ENCODE measurements at regions not wholly inside any gene's neighbourhood (a gene's known extent, or its start where the extent isn't known, plus 50 kb on each side); places are given as distances from the start of the nearest gene placed in this dataset.

DNA sequence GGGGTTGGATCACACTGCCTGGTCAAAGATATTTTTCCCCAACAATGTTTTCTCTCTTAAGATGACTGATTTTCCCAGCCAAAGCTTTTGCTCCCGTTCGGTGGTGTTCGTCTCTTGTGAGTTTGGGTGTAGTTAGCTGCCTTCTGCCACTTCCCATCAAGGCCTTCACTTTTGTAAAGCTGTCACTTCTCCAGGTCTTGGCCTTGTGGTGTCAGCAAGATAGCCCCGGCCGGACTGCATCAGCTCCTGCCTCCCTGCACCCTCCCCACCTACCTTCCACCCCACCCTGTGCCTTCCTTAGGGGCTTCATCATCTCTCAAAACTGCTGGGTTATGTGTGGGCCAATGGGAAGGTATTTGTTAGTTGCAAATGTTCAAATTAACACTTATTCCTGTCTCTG is 228.9 kb downstream of the BCL11A start:
- Histone ChIP-seq H3K9me3 (ENCODE audit: low read length) (no peaks in the 10 kb centered on the region), H3F3A (ENCODE audit: insufficient read depth, low read length, poor library complexity, severe bottlenecking) (no peaks in the 10 kb centered on the region), H2AFZ (ENCODE audit: low read depth, low read length) (no peak overlapping the region), H3K4me2 (ENCODE audit: low read length) (no peak overlapping the region), H4K20me1 (ENCODE audit: insufficient read depth) (no peaks in the 10 kb centered on the region), H3K27ac (ENCODE audit: low read length) (no peak overlapping the region), H3K9ac (ENCODE audit: low read length) (no peak overlapping the region), H3K4me3 (ENCODE audit: low read length) (no peak overlapping the region), H3K36me3 (ENCODE audit: insufficient read depth, low read length) (no peaks in the 10 kb centered on the region), H3K79me2 (replicated peaks; ENCODE audit: insufficient read depth, low read length) (no peaks in the 10 kb centered on the region), H3K27me3 (ENCODE audit: insufficient read depth, low read depth, low read length) (no peaks in the 10 kb centered on the region), H3K9me2 (ENCODE audit: insufficient read depth, low read length) (no peaks in the 10 kb centered on the region)
- TF ChIP-seq EP300 (conservative IDR thresholded peaks at IDR 0.05; ENCODE audit: poor library complexity, severe bottlenecking) = no peak
- TF ChIP-seq, protein P1, sequence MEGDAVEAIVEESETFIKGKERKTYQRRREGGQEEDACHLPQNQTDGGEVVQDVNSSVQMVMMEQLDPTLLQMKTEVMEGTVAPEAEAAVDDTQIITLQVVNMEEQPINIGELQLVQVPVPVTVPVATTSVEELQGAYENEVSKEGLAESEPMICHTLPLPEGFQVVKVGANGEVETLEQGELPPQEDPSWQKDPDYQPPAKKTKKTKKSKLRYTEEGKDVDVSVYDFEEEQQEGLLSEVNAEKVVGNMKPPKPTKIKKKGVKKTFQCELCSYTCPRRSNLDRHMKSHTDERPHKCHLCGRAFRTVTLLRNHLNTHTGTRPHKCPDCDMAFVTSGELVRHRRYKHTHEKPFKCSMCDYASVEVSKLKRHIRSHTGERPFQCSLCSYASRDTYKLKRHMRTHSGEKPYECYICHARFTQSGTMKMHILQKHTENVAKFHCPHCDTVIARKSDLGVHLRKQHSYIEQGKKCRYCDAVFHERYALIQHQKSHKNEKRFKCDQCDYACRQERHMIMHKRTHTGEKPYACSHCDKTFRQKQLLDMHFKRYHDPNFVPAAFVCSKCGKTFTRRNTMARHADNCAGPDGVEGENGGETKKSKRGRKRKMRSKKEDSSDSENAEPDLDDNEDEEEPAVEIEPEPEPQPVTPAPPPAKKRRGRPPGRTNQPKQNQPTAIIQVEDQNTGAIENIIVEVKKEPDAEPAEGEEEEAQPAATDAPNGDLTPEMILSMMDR (IDR thresholded peaks at IDR 0.05; ENCODE audit: poor library complexity, severe bottlenecking) = no peak
- no peak for TF ChIP-seq EZH2 (IDR thresholded peaks at IDR 0.05; ENCODE audit: borderline replicate concordance, insufficient read depth, low read length, poor library complexity, severe bottlenecking)
- no peak for TF ChIP-seq TAF1 (IDR thresholded peaks at IDR 0.05; ENCODE audit: low read depth)
- TF ChIP-seq SMC3 (conservative IDR thresholded peaks at IDR 0.05; ENCODE audit: poor library complexity) = no peak

DNA sequence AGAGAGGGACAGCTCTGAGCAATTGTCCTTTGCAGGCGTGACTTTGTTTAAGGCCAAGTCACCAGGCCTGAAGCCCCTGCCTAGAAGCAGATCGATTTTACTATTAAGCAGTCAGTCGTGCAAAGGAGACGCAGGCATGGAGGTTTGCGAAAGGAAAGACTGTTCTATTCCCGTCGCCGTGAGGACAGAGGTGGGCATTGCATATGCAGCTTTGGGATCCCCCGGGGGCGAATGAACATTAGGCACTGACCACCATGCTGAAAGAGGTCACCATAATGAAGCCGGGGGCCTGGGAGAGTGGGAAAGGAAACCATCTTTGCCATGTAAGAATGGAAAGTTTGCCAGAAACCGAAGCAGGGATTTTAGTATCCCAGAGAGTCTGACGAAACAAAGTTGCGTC is 231.6 kb downstream of the BCL11A start:
- no peak overlapping the region for H3K9ac ChIP-seq (ENCODE audit: low read length)
- H3F3A ChIP-seq (ENCODE audit: insufficient read depth, low read length, poor library complexity, severe bottlenecking) = no peaks in the 10 kb centered on the region
- no peaks in the 10 kb centered on the region for H3K79me2 ChIP-seq (replicated peaks; ENCODE audit: insufficient read depth, low read length)
- no peak overlapping the region for H3K4me3 ChIP-seq (ENCODE audit: low read length)
- H3K9me3 ChIP-seq (ENCODE audit: low read length) = no peaks in the 10 kb centered on the region
- TF ChIP-seq, protein P1 (IDR thresholded peaks at IDR 0.05; ENCODE audit: poor library complexity, severe bottlenecking) = no peak
- TF ChIP-seq SMC3 (conservative IDR thresholded peaks at IDR 0.05; ENCODE audit: poor library complexity) = no peak
- no peak for TF ChIP-seq RAD21 (conservative IDR thresholded peaks at IDR 0.05)
- TF ChIP-seq EP300 (conservative IDR thresholded peaks at IDR 0.05; ENCODE audit: poor library complexity, severe bottlenecking) = no peak
- no peaks in the 10 kb centered on the region for H3K9me2 ChIP-seq (ENCODE audit: insufficient read depth, low read length)
- no peaks in the 10 kb centered on the region for H4K20me1 ChIP-seq (ENCODE audit: insufficient read depth)
- H3K27ac ChIP-seq (ENCODE audit: low read length) = no peak overlapping the region
- no peaks in the 10 kb centered on the region for H3K27me3 ChIP-seq (ENCODE audit: insufficient read depth, low read depth, low read length)
- no peaks in the 10 kb centered on the region for H3K36me3 ChIP-seq (ENCODE audit: insufficient read depth, low read length)
- no peak overlapping the region for H2AFZ ChIP-seq (ENCODE audit: low read depth, low read length)
- H3K4me2 ChIP-seq (ENCODE audit: low read length) = no peak overlapping the region

DNA sequence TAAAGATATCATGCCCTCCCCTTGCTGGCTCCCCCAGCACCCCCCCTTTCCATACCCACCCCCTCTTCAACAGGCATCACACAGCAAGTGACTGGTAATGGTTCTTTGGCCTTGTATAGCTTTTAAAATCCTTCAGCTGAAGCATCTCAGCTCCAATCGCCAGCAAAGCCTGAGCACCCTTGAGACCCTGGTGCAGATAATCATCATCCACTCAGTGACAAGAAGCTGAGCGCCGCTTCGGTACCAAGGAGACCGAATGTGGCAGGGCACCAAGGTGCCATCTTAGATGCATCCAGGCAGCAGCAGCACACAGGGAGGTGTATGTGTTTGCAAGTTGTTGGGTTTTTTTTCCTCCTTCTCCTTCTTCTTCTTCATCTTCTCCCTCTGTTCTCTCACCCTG is 232.7 kb downstream of the BCL11A start:
- no peak for TF ChIP-seq RAD21 (conservative IDR thresholded peaks at IDR 0.05)
- TF ChIP-seq, protein P2, sequence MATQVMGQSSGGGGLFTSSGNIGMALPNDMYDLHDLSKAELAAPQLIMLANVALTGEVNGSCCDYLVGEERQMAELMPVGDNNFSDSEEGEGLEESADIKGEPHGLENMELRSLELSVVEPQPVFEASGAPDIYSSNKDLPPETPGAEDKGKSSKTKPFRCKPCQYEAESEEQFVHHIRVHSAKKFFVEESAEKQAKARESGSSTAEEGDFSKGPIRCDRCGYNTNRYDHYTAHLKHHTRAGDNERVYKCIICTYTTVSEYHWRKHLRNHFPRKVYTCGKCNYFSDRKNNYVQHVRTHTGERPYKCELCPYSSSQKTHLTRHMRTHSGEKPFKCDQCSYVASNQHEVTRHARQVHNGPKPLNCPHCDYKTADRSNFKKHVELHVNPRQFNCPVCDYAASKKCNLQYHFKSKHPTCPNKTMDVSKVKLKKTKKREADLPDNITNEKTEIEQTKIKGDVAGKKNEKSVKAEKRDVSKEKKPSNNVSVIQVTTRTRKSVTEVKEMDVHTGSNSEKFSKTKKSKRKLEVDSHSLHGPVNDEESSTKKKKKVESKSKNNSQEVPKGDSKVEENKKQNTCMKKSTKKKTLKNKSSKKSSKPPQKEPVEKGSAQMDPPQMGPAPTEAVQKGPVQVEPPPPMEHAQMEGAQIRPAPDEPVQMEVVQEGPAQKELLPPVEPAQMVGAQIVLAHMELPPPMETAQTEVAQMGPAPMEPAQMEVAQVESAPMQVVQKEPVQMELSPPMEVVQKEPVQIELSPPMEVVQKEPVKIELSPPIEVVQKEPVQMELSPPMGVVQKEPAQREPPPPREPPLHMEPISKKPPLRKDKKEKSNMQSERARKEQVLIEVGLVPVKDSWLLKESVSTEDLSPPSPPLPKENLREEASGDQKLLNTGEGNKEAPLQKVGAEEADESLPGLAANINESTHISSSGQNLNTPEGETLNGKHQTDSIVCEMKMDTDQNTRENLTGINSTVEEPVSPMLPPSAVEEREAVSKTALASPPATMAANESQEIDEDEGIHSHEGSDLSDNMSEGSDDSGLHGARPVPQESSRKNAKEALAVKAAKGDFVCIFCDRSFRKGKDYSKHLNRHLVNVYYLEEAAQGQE (IDR thresholded peaks at IDR 0.05; ENCODE audit: borderline replicate concordance) = peak; percentile 8
- H3F3A ChIP-seq (ENCODE audit: insufficient read depth, low read length, poor library complexity, severe bottlenecking) = no peaks in the 10 kb centered on the region
- no peaks in the 10 kb centered on the region for H4K20me1 ChIP-seq (ENCODE audit: insufficient read depth)
- H3K9me3 ChIP-seq (ENCODE audit: low read length) = no peaks in the 10 kb centered on the region
- no peaks in the 10 kb centered on the region for H3K27me3 ChIP-seq (ENCODE audit: insufficient read depth, low read depth, low read length)
- no peak overlapping the region for H2AFZ ChIP-seq (ENCODE audit: low read depth, low read length)
- no peaks in the 10 kb centered on the region for H3K9me2 ChIP-seq (ENCODE audit: insufficient read depth, low read length)
- H3K4me2 ChIP-seq (ENCODE audit: low read length) = no peak overlapping the region
- peak overlapping the region; percentile 20 for H3K4me3 ChIP-seq (ENCODE audit: low read length)
- H3K36me3 ChIP-seq (ENCODE audit: insufficient read depth, low read length) = no peaks in the 10 kb centered on the region
- no peaks in the 10 kb centered on the region for H3K79me2 ChIP-seq (replicated peaks; ENCODE audit: insufficient read depth, low read length)
- peak overlapping the region; percentile 42 for H3K27ac ChIP-seq (ENCODE audit: low read length)
- no peak overlapping the region for H3K9ac ChIP-seq (ENCODE audit: low read length)
